DMS79 treated with DMSO at 0.1 percent for 48 hours (cell line): ENCODE measurements at regions not wholly inside any gene's neighbourhood (a gene's known extent, or its start where the extent isn't known, plus 50 kb on each side); places are given as distances from the start of the nearest gene placed in this dataset.

Experiments used
- DNase-seq: peaks from one replicate; lab custom pipeline; 2025; lab: John Stamatoyannopoulos, UW

DNA sequence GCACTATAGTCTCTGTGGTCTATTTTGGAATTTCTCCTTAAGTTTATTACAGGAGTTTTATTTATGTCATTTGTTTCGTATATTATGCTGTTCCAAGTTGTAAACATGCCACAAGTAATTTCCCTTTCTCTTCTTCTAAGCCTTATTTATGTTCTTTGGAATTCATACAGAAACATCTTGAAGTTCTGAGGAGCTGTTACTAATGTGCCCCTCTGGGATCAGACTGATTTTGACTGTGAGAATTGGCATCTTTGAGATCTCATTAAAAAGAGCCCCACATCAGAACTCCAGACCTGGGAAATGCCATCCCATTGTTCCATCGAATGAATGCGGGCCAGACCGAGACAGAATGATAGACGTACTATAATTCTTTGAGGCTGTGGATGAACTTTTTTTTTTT, 138.8 kb upstream of the CD180 start:
- DNase-seq: no peak

DNA sequence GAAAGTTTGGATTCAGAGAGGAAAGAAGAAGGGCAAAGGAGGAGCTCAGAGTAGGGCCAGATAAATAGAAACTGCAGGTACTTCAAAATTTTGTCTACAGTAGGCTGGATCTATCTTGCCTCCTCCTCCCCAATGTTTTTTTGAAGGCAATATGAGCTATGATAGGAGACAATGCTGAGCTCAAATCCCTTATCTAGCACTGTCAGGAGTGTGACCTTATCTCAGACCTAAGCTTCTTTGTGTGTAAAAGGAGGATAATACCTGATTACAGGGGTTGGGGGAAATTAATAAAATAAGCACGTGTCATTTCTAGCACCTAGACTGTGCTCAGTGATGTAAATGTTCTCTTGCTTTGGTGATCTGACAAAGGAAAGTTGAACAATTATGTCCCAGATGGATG, 137.8 kb upstream of the CD180 start:
- no peak for DNase-seq

GRCh38 chr5:67333171-67333570, 136.6 kb upstream of the CD180 start:
- DNase-seq: no peak

GRCh38 chr5:67331296-67331925, 134.8 kb upstream of the CD180 start:
- no peak for DNase-seq

DNA sequence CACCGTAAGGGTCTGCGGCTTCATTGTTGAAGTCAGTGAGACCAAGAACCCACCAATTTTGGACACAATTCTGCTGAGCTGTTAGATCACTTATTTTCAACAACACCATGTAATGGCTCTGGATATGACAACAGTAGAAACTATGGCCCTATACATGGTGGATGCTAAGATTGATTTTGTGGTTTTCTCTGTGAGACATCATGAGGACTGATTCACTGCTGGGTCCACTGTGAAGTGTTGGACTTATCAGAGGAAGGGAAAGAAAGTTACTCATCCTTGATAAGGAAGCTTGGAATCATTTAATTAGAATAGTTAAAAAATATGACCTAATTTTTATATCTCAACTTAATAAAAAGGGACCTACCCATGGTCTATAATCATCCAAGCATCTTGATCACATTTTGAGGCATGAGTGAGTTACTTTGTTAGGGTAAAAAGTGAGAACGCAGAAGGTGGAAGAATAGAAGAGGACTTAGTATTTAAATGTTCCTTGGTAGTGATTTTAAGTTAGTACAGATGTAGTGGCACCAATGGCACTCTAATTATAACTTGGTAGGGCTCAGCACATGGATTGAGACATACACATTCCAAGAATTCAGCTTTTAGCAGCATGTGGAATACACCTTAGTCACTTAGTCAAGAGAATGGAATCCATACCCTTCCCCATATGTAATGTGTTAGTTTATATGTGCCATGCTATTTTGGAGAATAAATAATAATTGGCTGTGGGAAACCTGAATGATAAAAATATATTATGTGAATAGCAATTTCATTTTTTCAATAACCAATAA, 123.5 kb upstream of the CD180 start:
- DNase-seq: no peak

DNA sequence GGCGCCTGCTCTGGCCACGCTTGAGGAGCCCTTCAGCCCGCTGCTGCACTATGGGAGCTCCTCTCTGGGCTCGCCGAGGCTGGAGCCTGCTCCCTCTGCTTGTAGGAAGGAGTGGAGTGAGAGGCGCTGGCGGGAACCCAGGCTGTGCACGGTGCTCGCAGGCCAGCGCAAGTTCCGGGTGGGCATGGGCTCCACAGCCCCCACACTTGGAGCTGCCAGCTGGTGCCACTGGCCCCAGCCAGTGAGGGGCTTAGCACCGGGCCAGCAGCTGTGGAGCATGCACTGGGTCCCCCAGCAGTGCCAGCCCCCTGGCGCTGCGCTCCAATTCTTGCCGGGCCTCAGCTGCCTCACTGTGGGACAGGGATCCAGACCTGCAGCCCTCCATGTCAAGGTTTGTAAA, 122.1 kb upstream of the CD180 start:
- DNase-seq: no peak

DNA sequence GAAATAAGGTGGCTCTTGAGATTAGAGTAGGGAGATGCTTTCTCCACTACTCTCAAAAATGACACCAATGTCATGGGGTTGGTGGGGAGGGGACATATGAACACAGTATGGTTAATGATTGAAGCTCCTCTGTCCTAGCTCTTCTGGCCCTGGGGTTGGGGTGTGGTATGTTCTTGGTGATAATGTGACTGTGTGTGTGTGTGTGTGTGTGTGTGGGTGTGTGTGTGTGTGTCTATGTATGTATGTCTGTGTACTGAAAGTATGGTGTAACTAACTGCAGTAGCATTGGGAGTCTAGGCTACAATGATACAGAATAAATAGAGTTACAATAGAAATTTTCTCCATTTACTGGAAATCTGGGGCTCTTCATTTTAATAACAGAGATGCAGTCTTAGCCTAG, 121.0 kb upstream of the CD180 start:
- no peak for DNase-seq

- no peak for DNase-seq
Observed at GRCh38 chr5:67316695-67317094, 120.1 kb upstream of the CD180 start.

GRCh38 chr5:67315082-67315989, 118.7 kb upstream of the CD180 start:
- no peak for DNase-seq

DNA sequence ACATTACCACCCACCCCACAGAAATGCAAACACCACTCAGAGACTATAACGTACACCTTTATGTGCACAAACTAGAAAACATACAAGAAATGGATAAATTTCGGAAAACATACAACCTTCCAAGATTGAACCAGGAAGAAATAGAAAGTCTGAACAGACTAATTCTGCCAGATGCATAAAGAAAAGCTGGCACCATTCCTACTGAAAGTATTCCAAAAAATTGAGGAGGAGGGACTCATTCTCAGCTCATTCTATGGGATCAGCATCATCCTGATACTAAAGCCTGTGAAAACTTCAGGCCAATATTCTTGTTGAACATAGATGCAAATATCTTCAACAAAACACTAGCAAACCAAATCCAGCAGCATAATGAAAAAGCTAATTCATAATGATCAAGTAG, 115.1 kb upstream of the CD180 start:
- no peak for DNase-seq

DNA sequence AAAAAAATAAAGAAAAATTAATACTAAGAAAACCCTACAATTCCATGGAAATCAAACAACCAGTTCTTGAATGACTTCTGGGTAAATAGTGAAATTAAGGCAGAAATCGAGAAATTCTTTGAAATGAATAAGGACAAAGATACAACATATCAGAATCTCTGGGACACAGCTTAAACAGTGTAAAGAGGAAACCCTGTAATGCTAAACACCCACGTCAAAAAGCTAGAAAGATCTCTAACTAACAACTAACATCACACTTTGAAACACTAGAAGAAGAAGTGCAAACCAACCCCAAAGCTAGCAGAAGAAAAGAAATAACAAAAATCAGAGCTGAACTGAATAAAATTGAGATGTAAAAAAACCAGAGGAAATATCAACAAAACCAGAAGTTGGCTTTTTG, 114.6 kb upstream of the CD180 start:
- DNase-seq: no peak

- no peak for DNase-seq
Observed at GRCh38 chr5:67310740-67311139, 114.1 kb upstream of the CD180 start.

DNA sequence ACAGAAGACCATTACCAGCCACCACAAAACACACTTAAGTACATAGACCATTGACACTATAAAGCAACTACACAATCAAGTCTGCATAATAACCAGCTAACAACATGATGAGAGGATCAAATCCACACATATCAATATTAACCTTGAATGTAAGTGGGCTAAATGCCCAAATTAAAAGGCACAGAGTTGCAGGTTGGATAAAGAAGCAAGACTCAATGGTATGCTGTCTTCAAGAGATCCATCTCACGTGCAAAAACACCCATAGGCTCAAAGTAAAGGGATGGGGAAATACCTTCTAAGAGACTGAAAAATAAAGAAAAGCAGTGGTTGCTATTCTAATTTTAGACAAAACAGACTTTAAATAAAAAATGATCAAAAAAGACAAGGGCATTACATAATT, 113.6 kb upstream of the CD180 start:
- DNase-seq: no peak

- no peak for DNase-seq
Observed at GRCh38 chr5:67308988-67309688, 112.5 kb upstream of the CD180 start.

DNA sequence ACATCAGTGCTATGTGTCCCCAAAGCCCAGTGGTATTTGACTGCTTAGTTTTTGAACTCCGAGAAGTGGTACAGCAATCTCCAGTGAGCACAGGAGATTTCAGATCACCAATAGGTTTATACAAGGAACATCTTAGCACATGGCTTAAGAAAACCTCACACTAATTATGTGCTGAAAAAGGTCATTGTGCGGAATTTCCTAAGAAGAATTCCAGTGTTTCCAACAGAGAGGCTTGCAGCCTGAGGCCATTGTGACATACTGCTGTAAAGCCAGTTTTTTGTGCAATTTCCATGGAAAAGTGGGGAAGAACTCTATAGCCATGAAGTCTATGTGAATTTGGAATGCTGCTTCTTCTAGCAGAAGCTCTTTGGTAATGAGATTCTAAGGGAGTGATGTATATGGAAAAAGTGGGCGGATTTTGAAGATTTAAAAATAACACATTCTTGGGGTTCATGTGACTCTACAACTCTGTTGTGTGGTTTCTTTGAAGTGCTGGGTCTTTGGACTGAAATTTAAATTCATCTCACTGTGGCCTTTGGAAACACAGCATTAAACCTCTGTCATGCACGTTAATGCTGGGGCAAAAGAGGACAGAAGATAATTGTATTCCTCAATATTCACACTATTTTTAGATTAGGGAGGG, 110.5 kb upstream of the CD180 start:
- no peak for DNase-seq

DNA sequence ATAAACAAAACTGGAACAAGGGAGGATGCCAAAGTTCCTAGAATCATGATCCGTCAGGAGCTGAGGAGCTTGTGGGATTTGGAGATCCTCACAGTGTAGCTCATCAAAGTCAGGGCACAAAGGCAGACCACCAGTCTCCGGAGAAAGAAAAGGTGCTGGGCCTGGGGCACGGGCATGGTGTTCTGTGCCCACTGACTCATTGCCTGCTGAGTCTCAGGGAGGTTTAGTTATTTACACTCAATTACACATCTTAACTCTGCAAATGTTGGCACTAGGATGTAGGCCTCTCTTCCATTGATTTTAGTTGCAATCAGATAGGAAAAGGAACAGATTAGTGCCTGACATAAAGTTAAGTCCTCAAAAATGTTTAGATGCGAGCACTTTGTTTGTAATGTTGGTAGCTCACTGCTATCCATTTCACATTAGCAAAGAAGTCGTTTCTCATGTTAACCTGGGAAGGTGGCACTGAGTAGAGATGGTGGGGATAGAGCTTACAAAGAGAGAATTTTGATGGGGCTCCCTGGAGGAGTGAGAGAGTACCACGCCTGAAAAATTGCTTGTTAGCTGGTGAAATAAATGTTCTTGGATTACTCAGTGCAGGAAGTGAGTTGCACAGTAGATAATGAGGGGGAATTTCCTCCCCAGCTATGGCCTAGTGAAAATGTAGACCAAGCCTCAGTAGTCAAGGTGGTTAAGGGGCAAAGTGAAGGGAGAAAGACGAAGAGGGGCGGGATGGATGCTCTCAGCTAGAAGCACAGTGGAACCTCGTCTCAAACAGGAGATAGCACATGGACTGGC, 109.5 kb upstream of the CD180 start:
- no peak for DNase-seq

GRCh38 chr5:67305401-67305800, 108.8 kb upstream of the CD180 start:
- DNase-seq: no peak

DNA sequence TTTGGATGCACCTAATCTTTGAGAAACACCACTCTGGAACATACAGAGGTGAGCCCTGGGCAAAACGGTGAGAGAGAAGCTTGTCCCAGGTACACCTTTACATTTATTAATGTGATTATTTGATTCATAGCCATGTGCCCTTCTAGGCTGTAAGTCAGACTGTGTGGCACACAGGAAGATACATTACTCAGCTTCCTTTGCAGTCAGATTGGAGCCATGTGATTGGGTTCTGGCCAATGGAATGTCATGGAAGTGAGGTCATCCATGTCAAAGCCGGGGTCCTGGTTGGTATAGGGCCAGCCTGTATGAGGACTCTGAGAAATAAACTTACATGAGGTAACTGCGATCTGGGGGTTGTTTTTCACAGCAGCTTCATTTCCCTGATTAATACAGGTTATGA, 106.8 kb upstream of the CD180 start:
- DNase-seq: no peak

GRCh38 chr5:67301285-67301903, 104.8 kb upstream of the CD180 start:
- DNase-seq: no peak

DNA sequence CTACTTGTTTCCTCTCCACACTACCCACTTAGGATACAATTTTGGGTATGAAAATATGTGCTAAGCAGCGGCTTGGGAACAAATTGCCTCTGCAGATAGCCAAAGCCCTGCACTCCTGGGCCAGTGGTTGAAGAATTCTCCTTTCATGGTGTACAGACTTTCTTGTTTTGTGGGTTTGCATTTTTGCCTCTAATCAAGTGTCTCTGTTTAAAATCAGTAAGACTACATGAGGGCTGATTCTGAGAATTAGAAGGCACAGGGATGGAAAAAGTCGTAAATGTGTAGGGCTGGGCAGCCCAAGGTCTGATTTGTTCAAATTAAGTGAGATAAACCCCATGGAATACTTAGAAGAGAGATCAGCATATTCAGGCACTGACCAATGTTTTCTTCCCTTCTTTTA, 103.7 kb upstream of the CD180 start:
- DNase-seq: no peak
